CD4-positive, alpha-beta T cell treated with Interleukin-2 at 100 ng/mL for 4 hours (primary cell): ENCODE measurements at regions not wholly inside any gene's neighbourhood (a gene's known extent, or its start where the extent isn't known, plus 50 kb on each side); places are given as distances from the start of the nearest gene placed in this dataset.

ENCODE experiments used
- DNase-seq: peaks from one replicate; pipeline ENCODE4 v3.0.0-alpha.2; 2020; ENCODE audit warnings: low spot score

DNA sequence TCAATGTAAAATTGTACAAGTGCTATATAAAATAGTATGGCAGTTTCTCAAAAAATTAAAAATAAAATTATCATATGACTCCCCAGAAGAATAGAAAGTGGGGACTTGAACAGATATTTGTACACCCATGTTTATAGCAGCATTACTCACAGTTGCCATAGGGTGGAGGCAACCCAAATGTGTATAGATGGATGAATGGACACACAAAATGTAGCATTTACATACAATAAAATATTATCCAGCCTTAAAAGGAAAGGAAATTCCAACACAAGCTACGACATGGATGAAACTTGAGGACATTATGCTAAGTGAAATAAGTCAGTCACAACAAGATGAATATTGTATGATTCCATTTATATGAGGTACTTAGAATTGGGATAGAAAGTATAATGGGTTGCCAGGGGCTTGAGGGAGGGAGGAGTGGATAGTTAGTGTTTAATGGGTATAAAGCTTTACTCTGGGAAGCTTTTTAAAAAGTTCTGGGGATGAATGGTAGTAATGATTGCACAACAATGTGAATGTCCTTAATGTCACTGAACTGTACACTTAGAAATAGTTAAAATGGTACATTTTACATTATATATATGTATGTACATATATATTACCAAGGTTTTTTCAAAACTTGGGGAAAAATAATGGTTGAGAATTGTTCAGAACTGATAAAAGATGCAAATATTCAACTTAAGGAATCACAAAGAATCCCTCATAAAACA, 53.0 kb upstream of the ADORA3 start:
- peak; percentile 19 for DNase-seq

DNA sequence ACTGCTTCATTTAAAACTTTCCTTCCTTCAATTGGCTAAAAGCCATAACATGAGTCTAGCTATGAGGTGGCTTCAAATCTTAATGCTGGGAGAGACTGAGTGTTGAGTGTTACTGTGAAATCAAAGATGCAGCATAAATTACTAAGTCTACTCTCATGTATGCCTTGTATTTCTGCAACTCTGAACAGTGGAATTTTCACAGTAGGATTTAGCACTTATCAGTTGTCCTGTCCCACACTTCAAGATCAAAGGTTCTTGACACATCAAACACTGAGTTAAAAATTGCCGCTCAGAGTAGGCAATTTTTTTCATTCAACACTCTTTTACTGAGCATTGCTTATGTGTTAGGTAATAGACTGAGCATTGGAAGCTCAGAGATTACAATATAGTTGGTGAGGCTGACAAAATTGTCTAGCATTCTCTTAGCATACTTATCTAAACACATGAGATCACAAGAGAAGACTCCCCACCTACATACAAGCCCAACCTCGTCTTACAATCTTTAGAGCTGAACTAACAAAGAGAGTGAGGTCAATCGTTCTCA, 56.4 kb upstream of the ADORA3 start:
- no peak for DNase-seq

DNA sequence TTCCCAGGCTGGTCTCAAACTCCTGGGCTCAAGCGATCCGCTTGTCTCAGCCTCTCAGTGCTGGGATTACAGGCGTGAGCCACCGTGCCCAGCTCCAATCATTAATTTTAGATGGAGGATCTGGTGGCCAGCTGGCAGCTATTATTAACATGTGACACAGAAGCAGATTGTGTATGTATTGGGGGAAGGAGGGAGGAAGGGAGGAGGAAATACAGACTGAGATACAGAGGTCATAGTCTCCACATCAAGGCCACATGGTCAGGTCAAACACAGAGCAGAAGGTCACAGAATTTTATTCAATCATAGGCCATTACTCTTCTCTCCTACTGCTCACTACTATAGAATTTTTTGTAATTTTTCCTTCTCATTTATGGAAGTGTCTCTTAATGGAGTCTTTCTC, 57.9 kb upstream of the ADORA3 start:
- no peak for DNase-seq

DNA sequence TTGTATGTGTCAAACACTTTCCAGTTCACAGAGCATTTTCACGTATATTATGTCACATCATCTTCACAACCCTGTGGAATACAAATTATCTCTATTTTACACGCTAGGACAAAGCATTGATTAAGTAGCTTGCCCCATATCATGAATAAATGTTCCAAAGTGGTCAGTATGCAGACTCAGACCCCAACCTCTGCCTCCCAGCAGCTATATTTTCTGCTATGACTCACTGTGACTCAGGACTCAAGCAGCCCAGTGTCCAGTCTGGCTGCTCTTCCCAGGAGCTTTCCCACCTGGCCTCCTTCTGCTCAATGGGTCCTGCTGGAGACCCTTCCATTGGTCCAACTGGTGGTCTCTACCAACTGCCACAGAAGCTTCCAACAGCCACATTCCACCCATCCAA, 56.0 kb upstream of the RAP1A start:
- DNase-seq: no peak

DNA sequence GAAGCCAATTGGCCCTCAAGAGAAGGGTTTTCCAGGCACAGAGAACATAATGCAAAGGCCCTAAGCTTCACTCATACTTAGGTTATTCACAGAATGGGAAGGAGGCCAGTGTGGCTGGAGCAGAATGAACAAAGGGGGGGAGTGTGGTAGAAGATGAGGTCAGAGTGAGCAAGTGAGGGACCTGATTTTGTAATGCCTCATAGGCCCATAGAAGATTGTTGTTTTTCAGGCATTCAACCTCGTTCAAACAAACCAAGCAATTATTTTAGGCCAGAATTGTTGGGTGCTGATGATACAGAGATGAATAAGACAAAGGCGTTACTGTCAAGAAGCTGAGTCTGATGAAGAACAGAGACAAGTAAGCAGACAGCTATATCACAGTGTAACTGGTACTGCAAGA, 54.5 kb upstream of the RAP1A start:
- DNase-seq: no peak

DNA sequence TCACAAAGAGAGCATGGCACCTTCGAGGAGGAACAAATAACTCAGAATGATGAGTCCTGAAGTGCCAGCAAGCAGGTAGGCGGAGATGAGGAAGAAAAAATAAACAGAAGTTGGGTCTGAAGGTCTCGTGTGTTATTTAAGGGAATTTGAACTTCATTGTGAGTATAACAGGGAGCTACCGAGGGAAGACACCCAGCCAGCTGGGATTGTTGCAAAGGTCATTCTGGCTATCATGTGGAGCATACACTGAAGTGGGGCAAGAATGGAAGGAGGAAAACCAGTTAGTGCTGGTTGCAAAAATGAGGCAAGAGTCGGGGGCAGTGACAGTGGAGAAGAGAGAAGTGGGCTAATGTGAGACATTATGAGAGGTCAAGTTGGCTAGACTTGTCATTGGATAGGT, 53.6 kb upstream of the RAP1A start:
- DNase-seq: no peak

DNA sequence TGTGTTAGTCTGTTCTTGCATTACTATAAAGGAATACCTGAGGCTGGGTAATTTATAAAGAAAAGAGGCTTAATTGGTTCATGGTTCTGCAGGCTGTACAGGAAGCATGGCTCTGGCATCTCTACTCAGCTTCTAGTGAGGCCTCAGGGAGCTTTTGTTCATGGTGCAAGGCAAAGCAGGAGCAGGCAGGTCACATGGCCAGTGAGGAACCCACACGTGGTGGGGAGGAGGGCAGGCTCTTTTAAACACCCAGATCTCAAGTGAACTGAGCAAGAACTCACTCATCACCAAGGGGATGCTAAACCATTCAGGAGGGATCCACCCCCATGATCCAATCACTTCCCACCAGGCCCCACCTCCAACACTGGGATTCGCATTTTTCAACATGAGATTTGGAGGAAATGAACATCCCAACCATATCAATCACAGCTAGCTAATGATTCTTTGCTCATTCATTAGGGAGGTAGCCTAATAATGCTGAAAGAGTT, 51.4 kb upstream of the RAP1A start:
- DNase-seq: no peak
